ENCODE measurements at regions not wholly inside any gene's neighbourhood (a gene's known extent, or its start where the extent isn't known, plus 50 kb on each side); places are given as distances from the start of the nearest gene placed in this dataset.
A peak's percentile ranks its signal among the peaks of the same experiment; 100 is the strongest.

GRCh38 chr15:66841953-66842681, 140.1 kb downstream of the SMAD6 start:
- Mint-ChIP-seq H3K27ac (peak overlapping the region; percentile 85), H3K36me3 (ENCODE audit: low read depth) (peaks cover 8% of the 10 kb centered on the region), H3K4me1 (peaks cover 31% of the 10 kb centered on the region), H3K4me3 (peak overlapping the region; percentile 54), H3K9me3 (no peaks in the 10 kb centered on the region), H3K27me3 (ENCODE audit: insufficient read depth) (peaks cover 7% of the 10 kb centered on the region)
- Histone ChIP-seq H3K9me3 (ENCODE audit: control insufficient read depth, low read length) (no peaks in the 10 kb centered on the region), H3K27ac (ENCODE audit: low read depth, low read length) (peak overlapping the region; percentile 58), H3K4me1 (ENCODE audit: control insufficient read depth, insufficient read depth, low read length) (peaks cover 17% of the 10 kb centered on the region), H3K36me3 (ENCODE audit: control insufficient read depth, insufficient read depth, low read length) (peaks cover 5% of the 10 kb centered on the region), H3K27me3 (ENCODE audit: control insufficient read depth, insufficient read depth, low read length, poor library complexity, severe bottlenecking) (no peaks in the 10 kb centered on the region), H3K9ac (ENCODE audit: extremely low read depth, low read length, poor library complexity, severe bottlenecking) (peak overlapping the region; percentile 85), H3K4me3 (ENCODE audit: low read length) (peak overlapping the region; percentile 64)
- WGBS, 2 experiments (ENCODE audit: insufficient coverage in 1 of 2, insufficient read length in 1 of 2), result 10 to 16% methylated on average over 13 to 50 of the region's 50 CpGs
- TF ChIP-seq CTCF (conservative IDR thresholded peaks at IDR 0.05), result no peak
- peak; percentile 86 for DNase-seq

- WGBS, 2 experiments (ENCODE audit: insufficient coverage in 1 of 2, insufficient read length in 1 of 2), result 5 to 9% methylated on average over 21 to 58 of the region's 58 CpGs
- Histone ChIP-seq H3K27me3 (ENCODE audit: control insufficient read depth, insufficient read depth, low read length, poor library complexity, severe bottlenecking) (no peaks in the 10 kb centered on the region), H3K4me3 (ENCODE audit: low read length) (peak overlapping the region; percentile 68), H3K4me1 (ENCODE audit: control insufficient read depth, insufficient read depth, low read length) (peaks cover 17% of the 10 kb centered on the region), H3K27ac (ENCODE audit: low read depth, low read length) (no peak overlapping the region), H3K9ac (ENCODE audit: extremely low read depth, low read length, poor library complexity, severe bottlenecking) (peak overlapping the region; percentile 85), H3K36me3 (ENCODE audit: control insufficient read depth, insufficient read depth, low read length) (peaks cover 5% of the 10 kb centered on the region), H3K9me3 (ENCODE audit: control insufficient read depth, low read length) (no peaks in the 10 kb centered on the region)
- TF ChIP-seq CTCF (conservative IDR thresholded peaks at IDR 0.05), result no peak
- Mint-ChIP-seq H3K9me3 (no peaks in the 10 kb centered on the region), H3K27ac (peak overlapping the region; percentile 90), H3K4me3 (peak overlapping the region; percentile 55), H3K36me3 (ENCODE audit: low read depth) (peaks cover 8% of the 10 kb centered on the region), H3K4me1 (peaks cover 31% of the 10 kb centered on the region), H3K27me3 (ENCODE audit: insufficient read depth) (peaks cover 7% of the 10 kb centered on the region)
- peak; percentile 76 for DNase-seq
These were observed 140.8 kb downstream of the SMAD6 start for GRCh38 chr15:66842710-66843441.

GRCh38 chr15:66843581-66843980, 141.5 kb downstream of the SMAD6 start:
- Mint-ChIP-seq H3K36me3 (ENCODE audit: low read depth) (peaks cover 8% of the 10 kb centered on the region), H3K27me3 (ENCODE audit: insufficient read depth) (peaks cover 7% of the 10 kb centered on the region), H3K4me1 (peaks cover 31% of the 10 kb centered on the region), H3K27ac (peak overlapping the region; percentile 90), H3K4me3 (peak overlapping the region; percentile 55), H3K9me3 (no peaks in the 10 kb centered on the region)
- no peak for DNase-seq
- no peaks in the 10 kb centered on the region for H3K27me3 ChIP-seq (ENCODE audit: control insufficient read depth, insufficient read depth, low read length, poor library complexity, severe bottlenecking)
- WGBS, 2 experiments (ENCODE audit: insufficient coverage in 1 of 2, insufficient read length in 1 of 2), result 84 to 88% methylated on average over 1 to 2 of the region's 2 CpGs
- H3K4me3 ChIP-seq (ENCODE audit: low read length), result no peak overlapping the region
- H3K4me1 ChIP-seq (ENCODE audit: control insufficient read depth, insufficient read depth, low read length), result peaks cover 15% of the 10 kb centered on the region
- no peak overlapping the region for H3K27ac ChIP-seq (ENCODE audit: low read depth, low read length)
- TF ChIP-seq CTCF (conservative IDR thresholded peaks at IDR 0.05), result no peak
- no peaks in the 10 kb centered on the region for H3K9me3 ChIP-seq (ENCODE audit: control insufficient read depth, low read length)
- H3K36me3 ChIP-seq (ENCODE audit: control insufficient read depth, insufficient read depth, low read length), result peaks cover 5% of the 10 kb centered on the region
- peak overlapping the region; percentile 85 for H3K9ac ChIP-seq (ENCODE audit: extremely low read depth, low read length, poor library complexity, severe bottlenecking)
